Loucy (cell line): ENCODE measurements at regions not wholly inside any gene's neighbourhood (a gene's known extent, or its start where the extent isn't known, plus 50 kb on each side); places are given as distances from the start of the nearest gene placed in this dataset.

Experiments used
- CTCF ChIP-seq: fragments of 200-600 bp; sonication (generic); conservative IDR thresholded peaks from 2 replicates; pipeline ENCODE4 v1.5.1; 2014; ENCODE audit warnings: mild to moderate bottlenecking, antibody characterized with exemption, low read length
- EZH2phosphoT487 ChIP-seq: fragments of 200-600 bp; IDR thresholded peaks from 2 replicates; pipeline ENCODE4 v1.6.1; 2018; ENCODE audit warnings: antibody characterized with exemption, mild to moderate bottlenecking, moderate library complexity, borderline replicate concordance

- TF ChIP-seq EZH2phosphoT487 = no peak
- TF ChIP-seq CTCF = no peak
Measured at GRCh38 chr9:8206720-8207119, 407.1 kb upstream of the DMAC1 start.
